ENCODE measurements at regions not wholly inside any gene's neighbourhood (a gene's known extent, or its start where the extent isn't known, plus 50 kb on each side); places are given as distances from the start of the nearest gene placed in this dataset.

- no peak for DNase-seq
- no peak for TF ChIP-seq GATA1 (IDR thresholded peaks at IDR 0.05; ENCODE audit: low read depth, low read length)
- no peak for TF ChIP-seq POLR2A (IDR thresholded peaks at IDR 0.05; ENCODE audit: low read length)
Measured at GRCh38 chr5:167488371-167488770, 803.1 kb upstream of the WWC1 start.

- TF ChIP-seq POLR2A (IDR thresholded peaks at IDR 0.05; ENCODE audit: low read length) (no peak), GATA1 (IDR thresholded peaks at IDR 0.05; ENCODE audit: low read depth, low read length) (no peak)
- no peak for DNase-seq
Measured at GRCh38 chr5:167489202-167489601, 802.2 kb upstream of the WWC1 start.

GRCh38 chr5:167503926-167504720 is 787.3 kb upstream of the WWC1 start:
- TF ChIP-seq POLR2A (IDR thresholded peaks at IDR 0.05; ENCODE audit: low read length) (no peak), GATA1 (IDR thresholded peaks at IDR 0.05; ENCODE audit: low read depth, low read length) (no peak)
- no peak for DNase-seq

- TF ChIP-seq POLR2A (IDR thresholded peaks at IDR 0.05; ENCODE audit: low read length) (no peak), GATA1 (IDR thresholded peaks at IDR 0.05; ENCODE audit: low read depth, low read length) (no peak)
- DNase-seq: no peak
Measured at GRCh38 chr5:167507463-167508233, 783.8 kb upstream of the WWC1 start.

GRCh38 chr5:167509076-167509475 is 782.4 kb upstream of the WWC1 start:
- TF ChIP-seq GATA1 (IDR thresholded peaks at IDR 0.05; ENCODE audit: low read depth, low read length) (no peak), POLR2A (IDR thresholded peaks at IDR 0.05; ENCODE audit: low read length) (no peak)
- DNase-seq: no peak

GRCh38 chr5:167511276-167511675 is 780.2 kb upstream of the WWC1 start:
- TF ChIP-seq GATA1 (IDR thresholded peaks at IDR 0.05; ENCODE audit: low read depth, low read length): no peak
- TF ChIP-seq POLR2A (IDR thresholded peaks at IDR 0.05; ENCODE audit: low read length): no peak

GRCh38 chr5:167512111-167512510 is 779.3 kb upstream of the WWC1 start:
- TF ChIP-seq GATA1 (IDR thresholded peaks at IDR 0.05; ENCODE audit: low read depth, low read length): no peak
- no peak for TF ChIP-seq POLR2A (IDR thresholded peaks at IDR 0.05; ENCODE audit: low read length)
- DNase-seq: no peak

More at GRCh38 chr5:167511276-167511675, 780.2 kb upstream of the WWC1 start:
- DNase-seq: no peak

- DNase-seq: no peak
- TF ChIP-seq POLR2A (IDR thresholded peaks at IDR 0.05; ENCODE audit: low read length) (no peak), GATA1 (IDR thresholded peaks at IDR 0.05; ENCODE audit: low read depth, low read length) (no peak)
Measured at GRCh38 chr5:167513381-167513780, 778.1 kb upstream of the WWC1 start.

GRCh38 chr5:167514461-167514860 is 777.0 kb upstream of the WWC1 start:
- no peak for DNase-seq
- TF ChIP-seq GATA1 (IDR thresholded peaks at IDR 0.05; ENCODE audit: low read depth, low read length) (no peak), POLR2A (IDR thresholded peaks at IDR 0.05; ENCODE audit: low read length) (no peak)

- DNase-seq: no peak
- TF ChIP-seq POLR2A (IDR thresholded peaks at IDR 0.05; ENCODE audit: low read length) (no peak), GATA1 (IDR thresholded peaks at IDR 0.05; ENCODE audit: low read depth, low read length) (no peak)
Measured at GRCh38 chr5:167525004-167525403, 766.4 kb upstream of the WWC1 start.

GRCh38 chr5:167528651-167529050 is 762.8 kb upstream of the WWC1 start:
- no peak for TF ChIP-seq POLR2A (IDR thresholded peaks at IDR 0.05; ENCODE audit: low read length)
- TF ChIP-seq GATA1 (IDR thresholded peaks at IDR 0.05; ENCODE audit: low read depth, low read length): no peak
- no peak for DNase-seq

GRCh38 chr5:167530548-167530947 is 760.9 kb upstream of the WWC1 start:
- TF ChIP-seq POLR2A (IDR thresholded peaks at IDR 0.05; ENCODE audit: low read length) (no peak), GATA1 (IDR thresholded peaks at IDR 0.05; ENCODE audit: low read depth, low read length) (no peak)
- DNase-seq: no peak

- TF ChIP-seq POLR2A (IDR thresholded peaks at IDR 0.05; ENCODE audit: low read length) (no peak), GATA1 (IDR thresholded peaks at IDR 0.05; ENCODE audit: low read depth, low read length) (no peak)
- DNase-seq: no peak
Measured at GRCh38 chr5:167533814-167534795, 757.3 kb upstream of the WWC1 start.
